ENCODE measurements at regions not wholly inside any gene's neighbourhood (a gene's known extent, or its start where the extent isn't known, plus 50 kb on each side); places are given as distances from the start of the nearest gene placed in this dataset.

GRCh38 chr13:76300688-76301087 lies 585.5 kb downstream of the KCTD12 start:
- TF ChIP-seq CTCF (IDR thresholded peaks at IDR 0.05), result no peak
- TF ChIP-seq POLR2A (IDR thresholded peaks at IDR 0.05), result no peak

Measured in ovary (tissue), 3 donors.